Esophagus mucosa (tissue), 1 donor: ENCODE measurements at regions not wholly inside any gene's neighbourhood (a gene's known extent, or its start where the extent isn't known, plus 50 kb on each side); places are given as distances from the start of the nearest gene placed in this dataset.
A peak's percentile ranks its signal among the peaks of the same experiment; 100 is the strongest.

Source experiments
- ATAC-seq: fragments of 200-7000 bp; cut with Tn5 transposase; one replicate; pipeline ENCODE4 v1.9.1; 2020
- donor health status: DM: yes; HTN: yes; CAD: no.

- no peak for ATAC-seq
Measured at GRCh38 chr2:42954227-42954962, 162.0 kb upstream of the HAAO start.

- ATAC-seq = no peak
Measured at GRCh38 chr2:42953216-42953615, 160.8 kb upstream of the HAAO start.

GRCh38 chr2:42951263-42951938 lies 159.0 kb upstream of the HAAO start:
- peak; percentile 9 for ATAC-seq

- peak; percentile 19 for ATAC-seq
Measured at GRCh38 chr2:42949125-42949524, 156.7 kb upstream of the HAAO start.

- peak; percentile 3 for ATAC-seq
Measured at GRCh38 chr2:42947809-42948600, 155.6 kb upstream of the HAAO start.

GRCh38 chr2:42944779-42945415 lies 152.5 kb upstream of the HAAO start:
- no peak for ATAC-seq

- no peak for ATAC-seq
Measured at GRCh38 chr2:42942990-42943493, 150.7 kb upstream of the HAAO start.

- ATAC-seq = no peak
Measured at GRCh38 chr2:42942214-42942989, 150.0 kb upstream of the HAAO start.

GRCh38 chr2:42941633-42942176 lies 149.3 kb upstream of the HAAO start:
- no peak for ATAC-seq

- ATAC-seq = no peak
Measured at GRCh38 chr2:42939411-42940206, 147.2 kb upstream of the HAAO start.

- ATAC-seq = no peak
Measured at GRCh38 chr2:42938671-42939370, 146.4 kb upstream of the HAAO start.

GRCh38 chr2:42937171-42937875 lies 144.9 kb upstream of the HAAO start:
- peak; percentile 89 for ATAC-seq

GRCh38 chr2:42935692-42936671 lies 143.6 kb upstream of the HAAO start:
- peak; percentile 8 for ATAC-seq

- ATAC-seq = no peak
Measured at GRCh38 chr2:42934580-42935186, 142.3 kb upstream of the HAAO start.

- ATAC-seq = peak; percentile 54
Measured at GRCh38 chr2:42933824-42934254, 141.5 kb upstream of the HAAO start.

GRCh38 chr2:42932271-42933151 lies 140.1 kb upstream of the HAAO start:
- no peak for ATAC-seq

GRCh38 chr2:42931818-42932195 lies 139.4 kb upstream of the HAAO start:
- no peak for ATAC-seq
